Fibroblast of pulmonary artery (primary cell): ENCODE measurements at regions not wholly inside any gene's neighbourhood (a gene's known extent, or its start where the extent isn't known, plus 50 kb on each side); places are given as distances from the start of the nearest gene placed in this dataset.

Experiments used
- DNase-seq: peaks from one replicate; pipeline ENCODE4 v3.0.0-alpha.2; 2010; ENCODE audit warnings: low read depth
- H3K4me3 ChIP-seq: replicated peaks from 2 replicates; pipeline ENCODE4 v1.5.1; 2011; ENCODE audit warnings: low read depth, mild to moderate bottlenecking, control low read depth, low read length, moderate library complexity
- CTCF ChIP-seq: IDR thresholded peaks from 2 replicates; pipeline ENCODE4 v1.5.1; 2011; ENCODE audit warnings: mild to moderate bottlenecking, control low read depth, low read length, inconsistent platforms; ENCODE audit errors: missing control alignments

- TF ChIP-seq CTCF: no peak
- no peak overlapping the region for H3K4me3 ChIP-seq
- DNase-seq: no peak
These were observed 102.5 kb upstream of the CDH10 start for GRCh38 chr5:24747327-24747726.

- TF ChIP-seq CTCF: no peak
- peak; percentile 1 for DNase-seq
- H3K4me3 ChIP-seq: no peak overlapping the region
These were observed 97.6 kb upstream of the CDH10 start for GRCh38 chr5:24742334-24742733.

GRCh38 chr5:24737163-24737562 lies 92.4 kb upstream of the CDH10 start:
- TF ChIP-seq CTCF: no peak

GRCh38 chr5:24735284-24735683 lies 90.5 kb upstream of the CDH10 start:
- no peak overlapping the region for H3K4me3 ChIP-seq
- no peak for DNase-seq
- TF ChIP-seq CTCF: no peak

More at GRCh38 chr5:24737163-24737562, 92.4 kb upstream of the CDH10 start:
- no peak overlapping the region for H3K4me3 ChIP-seq
- no peak for DNase-seq

GRCh38 chr5:24732184-24732583 lies 87.4 kb upstream of the CDH10 start:
- peak; percentile 0 for DNase-seq
- TF ChIP-seq CTCF: no peak
- no peak overlapping the region for H3K4me3 ChIP-seq

- TF ChIP-seq CTCF: no peak
- no peak for DNase-seq
- H3K4me3 ChIP-seq: no peak overlapping the region
These were observed 76.0 kb upstream of the CDH10 start for GRCh38 chr5:24720743-24721142.

GRCh38 chr5:24714746-24715145 lies 70.0 kb upstream of the CDH10 start:
- H3K4me3 ChIP-seq: no peak overlapping the region
- no peak for TF ChIP-seq CTCF
- DNase-seq: no peak
